ENCODE measurements at regions not wholly inside any gene's neighbourhood (a gene's known extent, or its start where the extent isn't known, plus 50 kb on each side); places are given as distances from the start of the nearest gene placed in this dataset.

GRCh38 chr5:91840412-91840811 lies 457.3 kb upstream of the ARRDC3 start:
- no peak for DNase-seq
- intact Hi-C loops (cut with DNase I): no loop called here
- H3K4me3 ChIP-seq: no peak overlapping the region
- no peak for ATAC-seq
- no peaks in the 10 kb centered on the region for H3K27me3 ChIP-seq (ENCODE audit: low read depth)
- H3K9me3 ChIP-seq: no peaks in the 10 kb centered on the region
- no peaks in the 10 kb centered on the region for H3K4me1 ChIP-seq
- H3K27ac ChIP-seq: no peak overlapping the region
- TF ChIP-seq CTCF (IDR thresholded peaks at IDR 0.05): no peak
- no peaks in the 10 kb centered on the region for H3K36me3 ChIP-seq

- ATAC-seq (no peak), DNase-seq (no peak)
- intact Hi-C loops (cut with DNase I): no loop called here
- H3K27me3 ChIP-seq (ENCODE audit: low read depth): no peaks in the 10 kb centered on the region
- no peaks in the 10 kb centered on the region for H3K4me1 ChIP-seq
- no peak overlapping the region for H3K4me3 ChIP-seq
- no peak for TF ChIP-seq CTCF (IDR thresholded peaks at IDR 0.05)
- no peaks in the 10 kb centered on the region for H3K36me3 ChIP-seq
- H3K9me3 ChIP-seq: no peaks in the 10 kb centered on the region
- H3K27ac ChIP-seq: no peak overlapping the region
Observed at GRCh38 chr5:91839721-91840120, 456.6 kb upstream of the ARRDC3 start.

- no peak overlapping the region for H3K4me3 ChIP-seq
- intact Hi-C loops (cut with DNase I): no loop called here
- H3K27me3 ChIP-seq (ENCODE audit: low read depth): no peaks in the 10 kb centered on the region
- ATAC-seq (no peak), DNase-seq (no peak)
- H3K4me1 ChIP-seq: no peaks in the 10 kb centered on the region
- no peaks in the 10 kb centered on the region for H3K36me3 ChIP-seq
- no peaks in the 10 kb centered on the region for H3K9me3 ChIP-seq
- no peak for TF ChIP-seq CTCF (IDR thresholded peaks at IDR 0.05)
- H3K27ac ChIP-seq: no peak overlapping the region
Observed at GRCh38 chr5:91839233-91839632, 456.1 kb upstream of the ARRDC3 start.

- ATAC-seq (peak in 1 of 2 donors; percentile 38), DNase-seq (no peak)
- TF ChIP-seq CTCF (IDR thresholded peaks at IDR 0.05): no peak
Observed at GRCh38 chr5:91830361-91830953, 447.3 kb upstream of the ARRDC3 start.

GRCh38 chr5:91825618-91826017 lies 442.5 kb upstream of the ARRDC3 start:
- intact Hi-C loops (cut with DNase I): no loop called here

More at GRCh38 chr5:91830361-91830953, 447.3 kb upstream of the ARRDC3 start:
- H3K27me3 ChIP-seq (ENCODE audit: low read depth): no peaks in the 10 kb centered on the region
- H3K9me3 ChIP-seq: no peaks in the 10 kb centered on the region
- H3K4me1 ChIP-seq: no peaks in the 10 kb centered on the region
- H3K27ac ChIP-seq: no peak overlapping the region
- no peaks in the 10 kb centered on the region for H3K36me3 ChIP-seq
- intact Hi-C loops (cut with DNase I): no loop called here
- H3K4me3 ChIP-seq: no peak overlapping the region

More at GRCh38 chr5:91825618-91826017, 442.5 kb upstream of the ARRDC3 start:
- Histone ChIP-seq H3K27me3 (ENCODE audit: low read depth) (no peaks in the 10 kb centered on the region), H3K27ac (no peak overlapping the region), H3K9me3 (no peaks in the 10 kb centered on the region), H3K4me3 (no peak overlapping the region), H3K36me3 (no peaks in the 10 kb centered on the region), H3K4me1 (no peaks in the 10 kb centered on the region)
- no peak for ATAC-seq
- no peak for TF ChIP-seq CTCF (IDR thresholded peaks at IDR 0.05)
- no peak for DNase-seq

All from lower lobe of right lung (tissue), 2 donors.